Gastrocnemius medialis (tissue), 4 donors: ENCODE measurements at regions not wholly inside any gene's neighbourhood (a gene's known extent, or its start where the extent isn't known, plus 50 kb on each side); places are given as distances from the start of the nearest gene placed in this dataset.

Experiments
- POLR2A ChIP-seq, 2 donors: fragments of 450-650 bp; IDR thresholded peaks; one replicate each; pipeline ENCODE4 v1.6.1; 2017; ENCODE audit warnings: antibody characterized with exemption in 2 of 2, mild to moderate bottlenecking in 2 of 2, moderate library complexity in 2 of 2
- TF ChIP-seq, protein P1 (sequence below), 5 experiments: fragments of 450-650 bp in 3 of 5; fragments of 200-600 bp in 2 of 5; sonication (generic) in 2 of 5; IDR thresholded peaks in 4 of 5; conservative IDR thresholded peaks in 1 of 5; 1 replicate in 4 of 5; 2 replicates in 1 of 5; pipeline ENCODE4 v1.5.1; 2016 to 2019; ENCODE audit warnings: antibody characterized with exemption in 5 of 5, mild to moderate bottlenecking in 3 of 5, moderate library complexity in 3 of 5

DNA sequence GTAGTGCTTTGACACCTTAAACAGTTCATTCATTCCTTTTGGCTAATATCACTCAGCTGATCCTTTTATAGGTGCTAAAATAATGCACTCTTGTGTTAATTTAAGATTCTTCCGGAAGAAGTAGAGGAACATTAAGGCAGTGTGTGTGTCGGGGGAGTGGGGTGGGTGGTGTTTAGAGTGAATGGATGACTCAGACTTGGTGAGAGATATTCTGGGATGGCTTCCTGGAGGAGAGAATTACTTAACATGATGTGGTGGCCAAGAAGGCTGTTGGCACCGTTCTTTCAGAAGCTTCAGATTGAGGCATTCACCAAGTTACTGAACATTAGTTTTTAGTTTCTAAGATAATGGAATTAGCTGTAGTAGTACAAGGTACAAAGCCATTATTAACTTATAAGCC, 125.6 kb upstream of the ROPN1 start:
- no peak for TF ChIP-seq POLR2A (IDR thresholded peaks at IDR 0.05)
- TF ChIP-seq, protein P1, sequence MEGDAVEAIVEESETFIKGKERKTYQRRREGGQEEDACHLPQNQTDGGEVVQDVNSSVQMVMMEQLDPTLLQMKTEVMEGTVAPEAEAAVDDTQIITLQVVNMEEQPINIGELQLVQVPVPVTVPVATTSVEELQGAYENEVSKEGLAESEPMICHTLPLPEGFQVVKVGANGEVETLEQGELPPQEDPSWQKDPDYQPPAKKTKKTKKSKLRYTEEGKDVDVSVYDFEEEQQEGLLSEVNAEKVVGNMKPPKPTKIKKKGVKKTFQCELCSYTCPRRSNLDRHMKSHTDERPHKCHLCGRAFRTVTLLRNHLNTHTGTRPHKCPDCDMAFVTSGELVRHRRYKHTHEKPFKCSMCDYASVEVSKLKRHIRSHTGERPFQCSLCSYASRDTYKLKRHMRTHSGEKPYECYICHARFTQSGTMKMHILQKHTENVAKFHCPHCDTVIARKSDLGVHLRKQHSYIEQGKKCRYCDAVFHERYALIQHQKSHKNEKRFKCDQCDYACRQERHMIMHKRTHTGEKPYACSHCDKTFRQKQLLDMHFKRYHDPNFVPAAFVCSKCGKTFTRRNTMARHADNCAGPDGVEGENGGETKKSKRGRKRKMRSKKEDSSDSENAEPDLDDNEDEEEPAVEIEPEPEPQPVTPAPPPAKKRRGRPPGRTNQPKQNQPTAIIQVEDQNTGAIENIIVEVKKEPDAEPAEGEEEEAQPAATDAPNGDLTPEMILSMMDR (IDR thresholded peaks at IDR 0.05 in 4 of 5, conservative IDR thresholded peaks at IDR 0.05 in 1 of 5) = no peak
